Cardiac muscle cell (in vitro differentiated cells and primary cell): ENCODE measurements at regions not wholly inside any gene's neighbourhood (a gene's known extent, or its start where the extent isn't known, plus 50 kb on each side); places are given as distances from the start of the nearest gene placed in this dataset.
A peak's percentile ranks its signal among the peaks of the same experiment; 100 is the strongest.
"Not testable (repeated sequence)": the region's sequence is repeated elsewhere in the genome, so short reads cannot be mapped to it uniquely, and the experiment has no call there.

ENCODE experiments used
- DNase-seq, 2 donors: peaks; one replicate each; pipeline versions ENCODE4 v3.0.0 to v3.0.0-alpha.2; 2010 to 2017; ENCODE audit warnings: low read depth in 1 of 2, low spot score in 1 of 2
- H3K27ac ChIP-seq: fragments of 200-600 bp; sonication (generic); 2 replicates; pipeline ENCODE4 v1.5.1; 2016
- H3K27me3 ChIP-seq: fragments of 200-600 bp; sonication (generic); 2 replicates; pipeline ENCODE4 v1.6.0; 2016; ENCODE audit warnings: control low read depth
- H3K36me3 ChIP-seq: fragments of 200-600 bp; sonication (generic); 2 replicates; pipeline ENCODE4 v1.5.1; 2016; ENCODE audit warnings: control low read depth
- H3K4me1 ChIP-seq: fragments of 200-600 bp; sonication (generic); 2 replicates; pipeline ENCODE4 v1.8.1; 2017; ENCODE audit warnings: low read depth, mild to moderate bottlenecking, mixed run types
- H3K4me3 ChIP-seq: fragments of 200-600 bp; sonication (generic); 2 replicates; pipeline ENCODE4 v1.5.1; 2016; ENCODE audit warnings: mild to moderate bottlenecking
- H3K9me3 ChIP-seq: fragments of 200-600 bp; sonication (generic); 2 replicates; pipeline ENCODE4 v1.5.1; 2017; ENCODE audit warnings: low read depth, mild to moderate bottlenecking, control low read depth
- TF ChIP-seq, protein P1 (sequence below): IDR thresholded peaks from 2 replicates; pipeline ENCODE4 v1.5.1; 2012; ENCODE audit warnings: low read depth, mild to moderate bottlenecking, low read length

DNA sequence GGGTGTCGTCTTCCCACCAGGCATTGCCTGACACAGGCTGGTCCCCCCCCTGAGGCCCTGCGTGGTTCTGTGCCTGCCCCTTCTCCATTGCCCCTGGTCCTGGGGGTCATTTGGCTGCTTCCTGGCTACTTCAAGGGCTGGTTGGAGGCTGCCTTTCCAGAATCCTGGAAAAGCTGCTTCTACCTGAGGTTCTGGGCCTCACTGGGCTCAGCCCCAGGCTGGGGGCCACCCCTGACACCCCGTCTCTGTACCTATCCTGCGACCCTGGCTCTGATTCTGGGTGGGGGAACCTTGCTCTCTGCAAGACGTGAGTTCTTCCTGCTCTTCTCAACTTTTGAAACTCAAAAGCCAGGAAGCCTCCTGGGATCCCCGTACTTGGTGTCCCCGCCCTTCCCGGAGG, 149.3 kb upstream of the PTPN1 start:
- TF ChIP-seq, protein P1, sequence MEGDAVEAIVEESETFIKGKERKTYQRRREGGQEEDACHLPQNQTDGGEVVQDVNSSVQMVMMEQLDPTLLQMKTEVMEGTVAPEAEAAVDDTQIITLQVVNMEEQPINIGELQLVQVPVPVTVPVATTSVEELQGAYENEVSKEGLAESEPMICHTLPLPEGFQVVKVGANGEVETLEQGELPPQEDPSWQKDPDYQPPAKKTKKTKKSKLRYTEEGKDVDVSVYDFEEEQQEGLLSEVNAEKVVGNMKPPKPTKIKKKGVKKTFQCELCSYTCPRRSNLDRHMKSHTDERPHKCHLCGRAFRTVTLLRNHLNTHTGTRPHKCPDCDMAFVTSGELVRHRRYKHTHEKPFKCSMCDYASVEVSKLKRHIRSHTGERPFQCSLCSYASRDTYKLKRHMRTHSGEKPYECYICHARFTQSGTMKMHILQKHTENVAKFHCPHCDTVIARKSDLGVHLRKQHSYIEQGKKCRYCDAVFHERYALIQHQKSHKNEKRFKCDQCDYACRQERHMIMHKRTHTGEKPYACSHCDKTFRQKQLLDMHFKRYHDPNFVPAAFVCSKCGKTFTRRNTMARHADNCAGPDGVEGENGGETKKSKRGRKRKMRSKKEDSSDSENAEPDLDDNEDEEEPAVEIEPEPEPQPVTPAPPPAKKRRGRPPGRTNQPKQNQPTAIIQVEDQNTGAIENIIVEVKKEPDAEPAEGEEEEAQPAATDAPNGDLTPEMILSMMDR = no peak
- Histone ChIP-seq H3K27me3 (no peaks in the 10 kb centered on the region), H3K36me3 (no peaks in the 10 kb centered on the region), H3K9me3 (no peaks in the 10 kb centered on the region), H3K27ac (no peak overlapping the region), H3K4me1 (peaks cover 4% of the 10 kb centered on the region), H3K4me3 (no peak overlapping the region)
- no peak for DNase-seq

DNA sequence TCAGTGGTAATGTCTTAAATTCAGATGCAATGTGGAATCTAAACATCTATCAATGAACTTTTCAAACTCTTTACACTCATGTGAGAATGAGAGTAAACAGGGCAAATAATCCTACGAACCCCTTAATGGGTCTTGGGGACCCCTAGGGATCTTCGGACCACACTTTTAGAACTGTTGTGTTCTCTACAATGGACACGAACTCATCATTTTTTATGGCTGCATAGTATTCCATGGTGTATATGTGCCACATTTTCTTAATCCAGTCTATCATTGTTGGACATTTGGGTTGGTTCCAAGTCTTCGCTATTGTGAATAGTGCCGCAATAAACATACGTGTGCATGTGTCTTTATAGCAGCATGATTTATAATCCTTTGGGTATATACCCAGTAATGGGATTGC, 148.0 kb upstream of the PTPN1 start:
- not testable (repeated sequence) for H3K4me1 ChIP-seq, H3K4me3 ChIP-seq, H3K27ac ChIP-seq, H3K27me3 ChIP-seq, H3K9me3 ChIP-seq, DNase-seq, H3K36me3 ChIP-seq

DNA sequence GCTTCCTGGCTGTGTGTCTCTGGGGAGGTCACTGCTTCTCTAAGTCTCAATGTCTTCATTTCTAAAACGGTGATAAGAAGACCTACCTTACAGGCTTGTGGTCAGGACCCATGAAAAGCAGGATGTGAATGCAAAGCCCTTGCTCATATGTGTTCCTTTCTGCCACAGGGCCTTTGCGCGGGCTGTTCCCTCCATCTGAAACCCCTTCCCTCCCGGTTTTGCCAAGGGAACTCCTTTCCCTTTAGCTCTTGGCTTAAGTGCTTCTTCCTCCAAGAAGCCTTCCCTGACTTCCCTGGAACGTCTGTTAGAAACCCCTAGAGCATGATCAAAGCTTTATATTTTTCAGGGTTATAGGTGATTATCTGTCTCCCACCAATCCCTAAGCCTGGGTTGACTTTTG, 147.2 kb upstream of the PTPN1 start:
- Histone ChIP-seq H3K4me1 (peaks cover 4% of the 10 kb centered on the region), H3K4me3 (no peak overlapping the region), H3K36me3 (no peaks in the 10 kb centered on the region), H3K27me3 (no peaks in the 10 kb centered on the region), H3K9me3 (no peaks in the 10 kb centered on the region), H3K27ac (no peak overlapping the region)
- DNase-seq = no peak
- TF ChIP-seq, protein P1 = no peak

DNA sequence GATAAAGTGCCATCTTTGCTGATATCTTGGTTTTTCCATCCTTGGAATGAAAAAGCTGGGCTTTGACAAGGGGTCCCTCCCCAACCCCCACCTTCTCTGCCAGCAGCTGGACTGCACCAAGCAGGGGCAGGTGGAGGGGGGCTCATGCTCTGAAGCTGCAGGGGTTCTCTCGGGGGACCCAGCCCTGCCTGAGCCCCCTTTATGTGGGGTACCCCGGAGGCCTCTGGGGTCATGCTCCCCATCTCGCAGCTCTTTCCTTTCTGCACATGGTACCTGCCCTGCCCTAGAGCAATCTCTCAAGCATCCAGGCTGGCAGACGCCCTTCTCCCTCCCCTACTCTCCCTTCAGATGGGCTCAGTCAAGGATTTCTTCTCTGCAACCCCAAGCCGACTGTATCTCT, 146.7 kb upstream of the PTPN1 start:
- Histone ChIP-seq H3K27ac (no peak overlapping the region), H3K9me3 (no peaks in the 10 kb centered on the region), H3K4me1 (peaks cover 4% of the 10 kb centered on the region), H3K36me3 (no peaks in the 10 kb centered on the region), H3K4me3 (no peak overlapping the region), H3K27me3 (no peaks in the 10 kb centered on the region)
- no peak for DNase-seq
- TF ChIP-seq, protein P1 = no peak

DNA sequence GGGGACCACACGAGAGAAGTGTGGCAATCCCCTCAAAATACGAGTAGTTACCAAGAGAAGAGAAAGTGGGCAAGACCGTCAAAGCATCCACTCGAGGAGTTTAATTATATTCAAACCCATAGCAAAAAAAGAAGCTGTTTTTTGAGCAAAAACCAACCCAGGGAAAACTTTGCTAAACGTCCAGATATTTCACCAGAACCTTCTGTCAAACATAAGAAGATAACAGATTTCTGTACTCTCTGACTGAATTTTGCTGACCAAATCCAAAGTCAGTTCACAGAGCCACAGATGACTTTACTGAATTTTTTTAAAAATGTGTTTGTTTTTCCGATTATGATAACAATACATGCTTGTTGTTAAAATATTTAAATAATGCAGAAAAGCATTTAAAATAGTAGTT, 145.6 kb upstream of the PTPN1 start:
- no peak for DNase-seq
- Histone ChIP-seq H3K36me3 (no peaks in the 10 kb centered on the region), H3K4me1 (peaks cover 4% of the 10 kb centered on the region), H3K27ac (no peak overlapping the region), H3K9me3 (no peaks in the 10 kb centered on the region), H3K27me3 (no peaks in the 10 kb centered on the region), H3K4me3 (no peak overlapping the region)
- TF ChIP-seq, protein P1 = no peak

DNA sequence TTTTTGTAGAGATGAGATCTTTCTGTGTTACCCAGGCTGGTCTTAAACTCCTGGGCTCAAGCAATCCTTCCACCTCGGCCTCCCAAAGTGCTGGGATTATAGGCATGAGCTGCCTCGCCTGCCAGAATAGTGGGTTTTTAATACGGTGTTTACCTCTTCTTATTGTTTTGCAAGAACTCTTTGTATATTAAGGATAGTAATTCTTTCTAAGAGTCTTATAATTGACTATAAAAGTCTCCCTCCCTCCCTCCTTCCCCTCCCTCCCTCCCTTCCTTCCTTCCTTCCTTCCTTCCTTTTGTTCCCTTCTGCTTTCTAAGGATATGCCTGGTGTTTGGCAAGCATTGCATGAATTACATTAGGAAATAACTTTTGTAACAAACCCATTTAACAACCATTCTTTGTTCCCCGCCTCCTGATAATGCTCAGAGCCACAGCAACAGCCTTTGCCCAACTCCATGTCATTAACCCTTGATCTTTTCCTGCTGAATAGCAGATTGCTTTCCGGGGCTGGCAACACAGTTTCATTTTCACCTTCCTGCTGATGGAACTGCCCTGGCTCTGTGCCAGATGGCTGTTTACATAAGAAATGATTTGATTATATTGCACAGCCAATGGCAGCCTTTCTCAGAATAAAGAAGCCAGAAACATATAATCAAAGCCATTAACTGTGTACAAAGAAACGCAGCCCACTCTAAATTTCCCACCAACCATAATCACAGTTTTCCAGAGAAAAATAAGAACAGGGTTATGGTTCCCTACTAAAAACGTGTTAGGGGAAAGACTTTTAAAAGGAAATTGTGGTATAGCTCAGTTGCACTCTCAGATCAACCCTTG, 143.7 kb upstream of the PTPN1 start:
- TF ChIP-seq, protein P1 = no peak
- DNase-seq = peak in 1 of 2 donors; percentile 92
- H3K9me3 ChIP-seq = no peaks in the 10 kb centered on the region
- H3K27ac ChIP-seq = no peak overlapping the region
- H3K4me3 ChIP-seq = no peak overlapping the region
- no peaks in the 10 kb centered on the region for H3K36me3 ChIP-seq
- H3K27me3 ChIP-seq = no peaks in the 10 kb centered on the region
- no peaks in the 10 kb centered on the region for H3K4me1 ChIP-seq
